ENCODE measurements at regions not wholly inside any gene's neighbourhood (a gene's known extent, or its start where the extent isn't known, plus 50 kb on each side); places are given as distances from the start of the nearest gene placed in this dataset.
A peak's percentile ranks its signal among the peaks of the same experiment; 100 is the strongest.
"Not testable (repeated sequence)": the region's sequence is repeated elsewhere in the genome, so short reads cannot be mapped to it uniquely, and the experiment has no call there.

- DNase-seq: no peak
These were observed 272.2 kb downstream of the PRELID2 start for GRCh38 chr5:145562931-145563330.

- DNase-seq: no peak
These were observed 276.9 kb downstream of the PRELID2 start for GRCh38 chr5:145558288-145558687.

GRCh38 chr5:145557345-145557744 is 277.8 kb downstream of the PRELID2 start:
- DNase-seq: no peak

GRCh38 chr5:145554399-145554798 is 280.7 kb downstream of the PRELID2 start:
- no peak for DNase-seq

GRCh38 chr5:145553177-145553576 is 282.0 kb downstream of the PRELID2 start:
- DNase-seq: no peak

- no peak for DNase-seq
These were observed 283.4 kb downstream of the PRELID2 start for GRCh38 chr5:145551714-145552113.

- no peak for DNase-seq
These were observed 287.0 kb downstream of the PRELID2 start for GRCh38 chr5:145548097-145548496.

- no peak for DNase-seq
These were observed 290.7 kb downstream of the PRELID2 start for GRCh38 chr5:145544401-145544800.

GRCh38 chr5:145543968-145544367 is 291.2 kb downstream of the PRELID2 start:
- DNase-seq: no peak

- no peak for DNase-seq
These were observed 294.8 kb downstream of the PRELID2 start for GRCh38 chr5:145540375-145540774.

- DNase-seq: no peak
These were observed 295.9 kb downstream of the PRELID2 start for GRCh38 chr5:145539201-145539600.

- DNase-seq: no peak
These were observed 299.0 kb downstream of the PRELID2 start for GRCh38 chr5:145536133-145536532.

- no peak for DNase-seq
These were observed 304.0 kb downstream of the PRELID2 start for GRCh38 chr5:145531038-145531734.

GRCh38 chr5:145521523-145521922 is 313.6 kb downstream of the PRELID2 start:
- no peak for DNase-seq

- DNase-seq: no peak
These were observed 314.1 kb downstream of the PRELID2 start for GRCh38 chr5:145521066-145521465.

GRCh38 chr5:145520335-145520734 is 314.8 kb downstream of the PRELID2 start:
- no peak for DNase-seq

- DNase-seq: not testable (repeated sequence)
These were observed 317.6 kb downstream of the PRELID2 start for GRCh38 chr5:145517588-145517987.

GRCh38 chr5:145511351-145511750 is 323.8 kb downstream of the PRELID2 start:
- no peak for DNase-seq

GRCh38 chr5:145510769-145511168 is 324.4 kb downstream of the PRELID2 start:
- no peak for DNase-seq

- no peak for DNase-seq
These were observed 324.8 kb downstream of the PRELID2 start for GRCh38 chr5:145510324-145510723.

GRCh38 chr5:145509336-145510136 is 325.6 kb downstream of the PRELID2 start:
- DNase-seq: peak; percentile 10

GRCh38 chr5:145506185-145506850 is 328.8 kb downstream of the PRELID2 start:
- DNase-seq: no peak

- DNase-seq: no peak
These were observed 332.2 kb downstream of the PRELID2 start for GRCh38 chr5:145502906-145503305.

- DNase-seq: no peak
These were observed 334.4 kb downstream of the PRELID2 start for GRCh38 chr5:145500710-145501109.

Data from NCI-H1436 (cell line).